GM23248 (cell line): ENCODE measurements at regions not wholly inside any gene's neighbourhood (a gene's known extent, or its start where the extent isn't known, plus 50 kb on each side); places are given as distances from the start of the nearest gene placed in this dataset.
A peak's percentile ranks its signal among the peaks of the same experiment; 100 is the strongest.

Experiments
- DNase-seq: peaks from one replicate; pipeline ENCODE4 v3.0.0-alpha.2; 2015
- H2AFZ ChIP-seq: fragments of 200-600 bp; sonication (generic); 2 replicates; pipeline ENCODE4 v1.6.1; 2016; ENCODE audit warnings: antibody characterized with exemption
- H3F3A ChIP-seq: fragments of 200-600 bp; sonication (generic); 2 replicates; pipeline ENCODE4 v1.6.1; 2016; ENCODE audit warnings: mild to moderate bottlenecking, antibody characterized with exemption, mixed run types; ENCODE audit not compliant: insufficient read depth
- H3K27ac ChIP-seq: fragments of 200-600 bp; sonication (generic); 2 replicates; pipeline ENCODE4 v1.5.1; 2016; ENCODE audit warnings: mild to moderate bottlenecking
- H3K27me3 ChIP-seq: fragments of 200-600 bp; sonication (generic); replicated peaks from 2 replicates; pipeline ENCODE4 v1.6.1; 2016; ENCODE audit warnings: mild to moderate bottlenecking; ENCODE audit not compliant: insufficient read depth
- H3K36me3 ChIP-seq: fragments of 200-600 bp; sonication (generic); 2 replicates; pipeline ENCODE4 v1.6.1; 2016; ENCODE audit warnings: low read depth, mild to moderate bottlenecking
- H3K4me1 ChIP-seq: fragments of 200-600 bp; sonication (generic); 2 replicates; pipeline ENCODE4 v1.6.1; 2016; ENCODE audit warnings: mild to moderate bottlenecking; ENCODE audit not compliant: insufficient read depth
- H3K4me2 ChIP-seq: fragments of 200-600 bp; sonication (generic); one replicate; pipeline ENCODE4 v1.6.1; 2016; ENCODE audit warnings: mild to moderate bottlenecking; ENCODE audit not compliant: unreplicated experiment
- H3K4me3 ChIP-seq: fragments of 200-600 bp; sonication (generic); 2 replicates; pipeline ENCODE4 v1.5.1; 2016; ENCODE audit warnings: mild to moderate bottlenecking
- H3K79me2 ChIP-seq: fragments of 200-600 bp; sonication (generic); 2 replicates; pipeline ENCODE4 v1.6.1; 2016; ENCODE audit warnings: mild to moderate bottlenecking; ENCODE audit not compliant: insufficient read depth
- H3K9ac ChIP-seq: fragments of 200-600 bp; sonication (generic); 2 replicates; pipeline ENCODE4 v1.6.1; 2016; ENCODE audit warnings: mild to moderate bottlenecking
- H3K9me2 ChIP-seq: fragments of 200-600 bp; sonication (generic); 2 replicates; pipeline ENCODE4 v1.6.1; 2016; ENCODE audit warnings: mixed run types, mild to moderate bottlenecking, moderate library complexity; ENCODE audit not compliant: insufficient read depth
- H3K9me3 ChIP-seq: fragments of 200-600 bp; sonication (generic); one replicate; pipeline ENCODE4 v1.6.1; 2017; ENCODE audit warnings: low read depth
- H4K20me1 ChIP-seq: fragments of 200-600 bp; sonication (generic); 2 replicates; pipeline ENCODE4 v1.6.0; 2016; ENCODE audit not compliant: insufficient read depth
- EZH2 ChIP-seq: fragments of 200-600 bp; sonication (generic); IDR thresholded peaks from 2 replicates; pipeline ENCODE4 v1.6.1; 2018; ENCODE audit warnings: antibody characterized with exemption, mild to moderate bottlenecking; ENCODE audit not compliant: insufficient read depth, poor library complexity, severe bottlenecking
- EZH2phosphoT487 ChIP-seq: fragments of 200-600 bp; sonication (generic); IDR thresholded peaks from 2 replicates; pipeline ENCODE4 v1.6.1; 2018; ENCODE audit warnings: antibody characterized with exemption, moderate library complexity, mild to moderate bottlenecking, low read depth; ENCODE audit not compliant: insufficient read depth
- WGBS, 2 experiments: methylation state at CpG; one replicate each; pipeline ENCODE4 v1.1.6; 2015 to 2017; ENCODE audit warnings: low lambda C conversion rate in 2 of 2, low coverage in 1 of 2; ENCODE audit errors: missing lambda C conversion rate in 2 of 2; 5-methylcytosine and 5-hydroxymethylcytosine counted together
- in situ Hi-C: fragments of 300-500 bp; cut with MboI; formaldehyde crosslinking; loops from 2 replicates; pipeline ENCODE4 v1.15.0; 2020

GRCh38 chr13:31950111-31950815 is 81.3 kb upstream of the FRY start:
- no peak overlapping the region for H2AFZ ChIP-seq
- WGBS, 2 experiments: 76 to 85% methylated on average over 2 of the region's 2 CpGs

GRCh38 chr13:31951215-31951678 is 80.3 kb upstream of the FRY start:
- Histone ChIP-seq H4K20me1 (no peaks in the 10 kb centered on the region), H3K4me2 (no peak overlapping the region), H3K27ac (no peak overlapping the region), H2AFZ (no peak overlapping the region), H3K36me3 (no peaks in the 10 kb centered on the region), H3K79me2 (no peaks in the 10 kb centered on the region), H3K4me3 (no peak overlapping the region), H3K9me3 (no peaks in the 10 kb centered on the region), H3K4me1 (peaks cover 19% of the 10 kb centered on the region), H3K27me3 (no peaks in the 10 kb centered on the region), H3K9ac (no peak overlapping the region), H3F3A (peaks cover 22% of the 10 kb centered on the region), H3K9me2 (no peaks in the 10 kb centered on the region)
- DNase-seq: peak; percentile 33
- in situ Hi-C loops: no loop called here
- WGBS, 2 experiments: 85 to 89% methylated on average over 3 of the region's 3 CpGs
- TF ChIP-seq EZH2: no peak
- TF ChIP-seq EZH2phosphoT487: no peak

More at GRCh38 chr13:31950111-31950815, 81.3 kb upstream of the FRY start:
- Histone ChIP-seq H3K9me3 (no peaks in the 10 kb centered on the region), H3K9ac (no peak overlapping the region), H3K79me2 (no peaks in the 10 kb centered on the region), H3K4me1 (peaks cover 26% of the 10 kb centered on the region), H3K4me2 (no peak overlapping the region), H3K4me3 (no peak overlapping the region), H3K27me3 (no peaks in the 10 kb centered on the region), H3K9me2 (no peaks in the 10 kb centered on the region), H4K20me1 (no peaks in the 10 kb centered on the region), H3F3A (peaks cover 32% of the 10 kb centered on the region), H3K36me3 (no peaks in the 10 kb centered on the region), H3K27ac (no peak overlapping the region)
- DNase-seq: no peak
- in situ Hi-C loops: no loop called here
- no peak for TF ChIP-seq EZH2
- no peak for TF ChIP-seq EZH2phosphoT487

- H3K9me2 ChIP-seq: no peaks in the 10 kb centered on the region
- peaks cover 13% of the 10 kb centered on the region; the same call in 1 of the 2 replicates for H3F3A ChIP-seq
- H3K36me3 ChIP-seq: no peaks in the 10 kb centered on the region
- DNase-seq: no peak
- H3K9me3 ChIP-seq: no peaks in the 10 kb centered on the region
- H3K4me2 ChIP-seq: no peak overlapping the region
- H3K4me3 ChIP-seq: no peak overlapping the region
- no peak overlapping the region for H3K27ac ChIP-seq
- peaks cover 17% of the 10 kb centered on the region for H3K4me1 ChIP-seq
- WGBS, 2 experiments: 97 to 98% methylated on average over 38 to 40 of the region's 40 CpGs
- no peak overlapping the region for H3K9ac ChIP-seq
- H4K20me1 ChIP-seq: no peaks in the 10 kb centered on the region
- H2AFZ ChIP-seq: no peak overlapping the region
- no peaks in the 10 kb centered on the region for H3K79me2 ChIP-seq
- in situ Hi-C loops: no loop called here
- no peaks in the 10 kb centered on the region for H3K27me3 ChIP-seq
- no peak for TF ChIP-seq EZH2phosphoT487
- no peak for TF ChIP-seq EZH2
Observed at GRCh38 chr13:31952641-31953380, 78.8 kb upstream of the FRY start.

GRCh38 chr13:31955101-31955500 is 76.5 kb upstream of the FRY start:
- no peak for DNase-seq
- WGBS, 2 experiments: 89 to 91% methylated on average over 3 of the region's 3 CpGs
- Histone ChIP-seq H2AFZ (no peak overlapping the region), H3K9ac (no peak overlapping the region), H3K4me2 (no peak overlapping the region), H3K27ac (no peak overlapping the region), H3K9me2 (no peaks in the 10 kb centered on the region), H4K20me1 (no peaks in the 10 kb centered on the region), H3K79me2 (no peaks in the 10 kb centered on the region), H3K4me1 (peaks cover 13% of the 10 kb centered on the region), H3K27me3 (no peaks in the 10 kb centered on the region), H3F3A (peaks cover 7% of the 10 kb centered on the region; the same call in 1 of the 2 replicates), H3K9me3 (no peaks in the 10 kb centered on the region), H3K4me3 (no peak overlapping the region), H3K36me3 (no peaks in the 10 kb centered on the region)
- TF ChIP-seq EZH2: no peak
- TF ChIP-seq EZH2phosphoT487: no peak
- in situ Hi-C loops: no loop called here
